GM12878 (cell line): ENCODE measurements at regions not wholly inside any gene's neighbourhood (a gene's known extent, or its start where the extent isn't known, plus 50 kb on each side); places are given as distances from the start of the nearest gene placed in this dataset.

Experiments used
- ATAC-seq: fragments of 200-7000 bp; cut with Tn5 transposase; 3 replicates; pipeline ENCODE4 v1.9.1; 2020; ENCODE audit warnings: mild to moderate bottlenecking, moderate library complexity
- BruUV-seq: library from RNA; stranded (reverse); fragments of 400-500 nt; replicated peaks from 2 replicates; lab custom pipeline; 2021; lab: Mats Ljungman, UMichigan
- CTCF ChIA-PET: fragments of 300-600 bp; sonication (Branson Sonifier 250); formaldehyde crosslinking; extraction: SDS; loops from one replicate; lab custom pipeline; 2021; ENCODE audit warnings: inconsistent platforms; lab: Yijun Ruan, JAX
- POLR2A ChIA-PET: fragments of 350-600 bp; formaldehyde crosslinking; extraction: SDS; loops from one replicate; lab custom pipeline; 2021; ENCODE audit warnings: inconsistent platforms; lab: Charles Lee
- RAD21 ChIA-PET: fragments of 300-600 bp; sonication (Branson Sonifier 250); formaldehyde crosslinking; loops from one replicate; lab custom pipeline; 2023; ENCODE audit warnings: antibody characterized with exemption; ENCODE audit not compliant: unreplicated experiment; lab: Charles Lee
- SMC1A ChIA-PET: fragments of 300-600 bp; sonication (Branson Sonifier 250); formaldehyde crosslinking; loops from one replicate; lab custom pipeline; 2023; ENCODE audit not compliant: unreplicated experiment, uncharacterized antibody; lab: Charles Lee
- DNase-seq: peaks from one replicate; pipeline ENCODE4 v3.0.0-alpha.2; 2011; ENCODE audit warnings: low read depth, low spot score
- FAIRE-seq: peaks from 3 replicates; lab custom pipeline; 2011; peaks lifted over from hg19 to GRCh38; lab: Jason Lieb, UNC
- H2AFZ ChIP-seq: 2 replicates; pipeline ENCODE4 v1.6.0; 2011; ENCODE audit warnings: low read depth, low read length, control low read depth; ENCODE audit not compliant: control insufficient read depth
- H3K27ac ChIP-seq: 2 replicates; pipeline ENCODE4 v1.5.1; 2011; ENCODE audit warnings: control low read depth; ENCODE audit not compliant: control insufficient read depth, insufficient read depth
- H3K27me3 ChIP-seq, 2 experiments: replicated peaks in 1 of 2; 2 replicates each; pipeline versions ENCODE4 v1.6.0 to v1.6.1; 2011; ENCODE audit warnings: low read length in 1 of 2; ENCODE audit not compliant: control insufficient read depth in 2 of 2, insufficient read depth in 2 of 2
- H3K36me3 ChIP-seq, 2 experiments: 2 replicates each; pipeline ENCODE4 v1.5.1; 2011; ENCODE audit warnings: low read length in 1 of 2; ENCODE audit not compliant: control insufficient read depth in 2 of 2, insufficient read depth in 2 of 2
- H3K4me1 ChIP-seq: 2 replicates; pipeline ENCODE4 v1.6.1; 2011; ENCODE audit warnings: mild to moderate bottlenecking, low read length, moderate library complexity, mixed read lengths; ENCODE audit not compliant: control insufficient read depth, insufficient read depth
- H3K4me2 ChIP-seq: 2 replicates; pipeline ENCODE4 v1.6.0; 2011; ENCODE audit warnings: control low read depth; ENCODE audit not compliant: control insufficient read depth, insufficient read depth
- H3K4me3 ChIP-seq: fragments of 200-600 bp; sonication (generic); 2 replicates; pipeline ENCODE4 v1.5.1; 2016
- H3K79me2 ChIP-seq: 2 replicates; pipeline ENCODE4 v1.6.0; 2011; ENCODE audit warnings: low read length; ENCODE audit not compliant: control insufficient read depth, insufficient read depth
- H3K9ac ChIP-seq: 2 replicates; pipeline ENCODE4 v1.8.0; 2011; ENCODE audit warnings: low read length, control low read depth, mixed read lengths; ENCODE audit not compliant: control insufficient read depth, insufficient read depth
- H3K9me3 ChIP-seq: replicated peaks from 3 replicates; pipeline ENCODE4 v1.5.1; 2011; ENCODE audit warnings: mild to moderate bottlenecking, low read length; ENCODE audit not compliant: control insufficient read depth, insufficient read depth
- H4K20me1 ChIP-seq: 2 replicates; pipeline ENCODE4 v1.6.0; 2011; ENCODE audit not compliant: control insufficient read depth, insufficient read depth
- CREM ChIP-seq: IDR thresholded peaks from 2 replicates; pipeline ENCODE4 v1.6.1; 2014; ENCODE audit warnings: antibody characterized with exemption, low read depth
- PBX3 ChIP-seq: IDR thresholded peaks from 2 replicates; pipeline ENCODE4 v1.6.1; 2011; ENCODE audit warnings: mild to moderate bottlenecking, low read depth, low read length, moderate library complexity; ENCODE audit not compliant: insufficient replicate concordance
- ZBTB11 ChIP-seq: fragments of 450-650 bp; formaldehyde crosslinking; IDR thresholded peaks from 2 replicates; pipeline ENCODE4 v1.5.0; 2022; ENCODE audit warnings: mild to moderate bottlenecking, missing genetic modification characterization
- WGBS: methylation state at CpG from one replicate; pipeline ENCODE4 v1.1.6; 2016; ENCODE audit warnings: low lambda C conversion rate; ENCODE audit not compliant: insufficient replicate concordance, insufficient coverage; ENCODE audit errors: missing lambda C conversion rate; 5-methylcytosine and 5-hydroxymethylcytosine counted together
- in situ Hi-C: fragments of 300-500 bp; cut with MboI; formaldehyde crosslinking; loops from 9 replicates; pipeline ENCODE4 v1.14.3; 2018; ENCODE audit warnings: mixed read lengths
- intact Hi-C: fragments of 100-400 bp; cut with micrococcal nuclease; formaldehyde crosslinking; loops from one replicate; pipeline ENCODE4 v1.14.2; 2022; ENCODE audit not compliant: unreplicated experiment

- no TSS peak for BruUV-seq
- no peak for TF ChIP-seq PBX3
- TF ChIP-seq, all 136 proteins: peak for 0
- CTCF ChIA-PET = no interaction called here
- Histone ChIP-seq H3K4me2 (no peak overlapping the region), H3K9ac (no peak overlapping the region), H3K4me3 (no peak overlapping the region), H3K36me3 (no peaks in the 10 kb centered on the region), H2AFZ (no peak overlapping the region), H3K9me3 (no peaks in the 10 kb centered on the region), H3K27me3 (no peaks in the 10 kb centered on the region; a peak in 1 of 4 replicates), H3K27ac (no peak overlapping the region), H4K20me1 (no peaks in the 10 kb centered on the region), H3K79me2 (no peaks in the 10 kb centered on the region), H3K4me1 (no peaks in the 10 kb centered on the region)
- no peak for ATAC-seq
- intact Hi-C loops (no loop called here), in situ Hi-C loops (no loop called here)
- SMC1A ChIA-PET = no interaction called here
- no peak for DNase-seq
- RAD21 ChIA-PET = no interaction called here
- 0% methylated on average over 2 of the region's 2 CpGs for WGBS
- POLR2A ChIA-PET = no interaction called here
- no peak for FAIRE-seq
Measured at GRCh38 chr15:38991701-38992100, 427.1 kb upstream of the RASGRP1 start.

- Histone ChIP-seq H3K79me2 (no peaks in the 10 kb centered on the region), H3K4me3 (no peak overlapping the region), H3K9me3 (no peaks in the 10 kb centered on the region), H3K4me1 (no peaks in the 10 kb centered on the region), H3K4me2 (no peak overlapping the region), H2AFZ (no peak overlapping the region), H3K27ac (no peak overlapping the region), H3K27me3 (no peaks in the 10 kb centered on the region; a peak in 1 of 4 replicates), H4K20me1 (no peaks in the 10 kb centered on the region), H3K9ac (no peak overlapping the region), H3K36me3 (no peaks in the 10 kb centered on the region)
- ATAC-seq (no peak), DNase-seq (no peak), FAIRE-seq (no peak)
- ChIA-PET SMC1A (no interaction called here), RAD21 (no interaction called here), POLR2A (no interaction called here), CTCF (no interaction called here)
- intact Hi-C loops (no loop called here), in situ Hi-C loops (no loop called here)
- no TSS peak for BruUV-seq
- TF ChIP-seq ZBTB11 (CRISPR knock-in tag) = no peak
- no peak for TF ChIP-seq CREM
- 1% methylated on average over 4 of the region's 4 CpGs for WGBS
Measured at GRCh38 chr15:38992506-38992905, 427.9 kb upstream of the RASGRP1 start.
